GM23338 (cell line): ENCODE measurements at regions not wholly inside any gene's neighbourhood (a gene's known extent, or its start where the extent isn't known, plus 50 kb on each side); places are given as distances from the start of the nearest gene placed in this dataset.

Experiments
- CREB1 ChIP-seq: fragments of 250-450 bp; sonication (Bioruptor Pico); IDR thresholded peaks from 2 replicates; pipeline ENCODE4 v1.5.0; 2020; ENCODE audit warnings: low read depth, mild to moderate bottlenecking, moderate library complexity
- CTCF ChIP-seq, 2 experiments: fragments of 200-600 bp in 1 of 2; sonication (generic) in 1 of 2; conservative IDR thresholded peaks; 2 replicates each; pipeline versions ENCODE4 v1.5.1 to v1.6.1; 2016 to 2017; ENCODE audit warnings: antibody characterized with exemption in 2 of 2, low read depth in 2 of 2, mild to moderate bottlenecking in 2 of 2, moderate library complexity in 1 of 2
- ETS1 ChIP-seq: IDR thresholded peaks from 2 replicates; pipeline ENCODE4 v1.6.1; 2016; ENCODE audit warnings: antibody characterized with exemption
- EZH2 ChIP-seq: fragments of 200-600 bp; sonication (generic); IDR thresholded peaks from one replicate; pipeline ENCODE4 v1.8.0; 2017; ENCODE audit warnings: antibody characterized with exemption, mild to moderate bottlenecking, low read depth; ENCODE audit not compliant: unreplicated experiment
- EZH2phosphoT487 ChIP-seq: fragments of 200-600 bp; sonication (generic); IDR thresholded peaks from one replicate; pipeline ENCODE4 v1.8.1; 2018; ENCODE audit warnings: antibody characterized with exemption; ENCODE audit not compliant: unreplicated experiment
- JUNB ChIP-seq: IDR thresholded peaks from one replicate; pipeline ENCODE4 v1.6.1; 2016; ENCODE audit warnings: antibody characterized with exemption; ENCODE audit not compliant: unreplicated experiment
- NANOG ChIP-seq: IDR thresholded peaks from 2 replicates; pipeline ENCODE4 v1.6.1; 2016; ENCODE audit warnings: antibody characterized with exemption, borderline replicate concordance
- POLR2AphosphoS5 ChIP-seq: IDR thresholded peaks from 2 replicates; pipeline ENCODE4 v1.6.1; 2016; ENCODE audit warnings: antibody characterized with exemption, low read depth
- REST ChIP-seq: IDR thresholded peaks from one replicate; pipeline ENCODE4 v1.6.1; 2018; ENCODE audit warnings: antibody characterized with exemption; ENCODE audit not compliant: unreplicated experiment
- STAT1 ChIP-seq: IDR thresholded peaks from one replicate; pipeline ENCODE4 v1.6.1; 2016; ENCODE audit warnings: antibody characterized with exemption; ENCODE audit not compliant: unreplicated experiment
- ZNF331 ChIP-seq: fragments of 250-450 bp; sonication (Bioruptor Pico); IDR thresholded peaks from 2 replicates; pipeline ENCODE4 v1.5.0; 2020; ENCODE audit warnings: low read depth, mild to moderate bottlenecking, moderate library complexity

DNA sequence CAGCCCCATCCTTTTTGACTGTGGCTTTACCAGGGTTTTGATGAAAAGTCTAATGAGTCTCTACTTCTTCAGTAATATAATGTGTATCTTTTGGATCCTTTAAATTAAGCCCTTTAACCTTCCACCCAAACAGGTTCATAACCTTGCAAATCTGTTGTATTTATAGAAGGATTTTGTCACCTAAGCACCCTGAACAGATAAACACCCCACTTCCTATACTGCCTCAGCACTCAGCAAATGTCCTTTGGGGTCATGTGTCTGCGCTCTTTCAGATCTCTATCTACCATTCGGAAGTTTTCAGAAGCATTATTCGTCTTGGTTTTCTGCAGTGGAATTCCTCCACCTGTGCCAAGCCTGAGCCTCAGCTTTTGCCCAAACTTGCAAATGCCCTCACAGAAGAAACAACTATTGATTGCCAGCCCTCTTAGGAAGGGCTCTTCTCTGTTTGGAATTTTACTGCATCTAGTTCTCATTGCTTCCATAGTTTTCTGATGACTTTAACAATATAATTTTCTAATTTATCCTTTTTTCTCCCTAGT is 214.8 kb upstream of the KCNJ16 start:
- TF ChIP-seq EZH2phosphoT487 (no peak), CTCF (conservative IDR thresholded peaks at IDR 0.05; ENCODE audit: low read depth in 2 of 2) (no peak), EZH2 (no peak), CREB1 (CRISPR knock-in tag) (no peak), ETS1 (no peak), POLR2AphosphoS5 (no peak), STAT1 (no peak), JUNB (no peak), REST (no peak), NANOG (no peak), ZNF331 (CRISPR knock-in tag) (no peak)
